ENCODE measurements at regions not wholly inside any gene's neighbourhood (a gene's known extent, or its start where the extent isn't known, plus 50 kb on each side); places are given as distances from the start of the nearest gene placed in this dataset.

DNA sequence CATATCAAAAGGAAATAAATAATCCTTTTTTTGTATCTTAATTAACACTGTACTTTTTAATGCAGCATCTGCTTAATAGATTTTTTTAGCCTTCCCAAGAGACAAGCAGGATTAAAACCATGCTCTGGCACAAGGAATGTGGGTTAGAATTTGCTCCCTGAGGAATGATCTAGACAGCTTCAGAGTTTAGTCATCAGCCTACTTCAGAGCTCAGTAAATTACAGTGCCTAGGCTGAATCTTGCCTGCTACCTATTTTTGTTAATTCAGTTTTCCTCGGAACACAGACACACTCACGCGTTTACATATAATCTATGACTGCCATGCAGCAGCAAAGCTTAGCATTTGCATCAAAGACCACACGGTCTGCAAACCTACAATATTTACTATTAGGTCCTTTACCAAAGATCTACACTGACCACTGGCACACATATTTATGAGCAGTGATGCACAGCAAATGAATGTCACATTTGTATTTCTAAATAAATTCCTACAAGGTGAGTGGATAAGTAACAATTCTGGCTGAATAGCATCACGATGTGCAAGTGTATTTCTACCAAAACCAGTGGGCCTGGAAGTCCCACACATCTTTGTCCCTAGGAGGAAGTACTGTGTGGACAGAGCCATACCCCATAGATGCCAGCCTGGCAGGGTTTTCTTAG lies 309.8 kb upstream of the TMEM132C start:
- no peak for ATAC-seq
- CTCF ChIA-PET, result no interaction called here
- peaks cover 13% of the 10 kb centered on the region for H3K27me3 Mint-ChIP-seq (ENCODE audit: low read depth)
- H3K27ac Mint-ChIP-seq, result no peak overlapping the region
- H3K4me1 Mint-ChIP-seq, result no peaks in the 10 kb centered on the region
- H3K9me3 Mint-ChIP-seq, result peaks cover 89% of the 10 kb centered on the region
- TF ChIP-seq SMAD3 (CRISPR knock-in tag; IDR thresholded peaks at IDR 0.05; ENCODE audit: borderline replicate concordance) (no peak), JUN (CRISPR knock-in tag; IDR thresholded peaks at IDR 0.05) (no peak), TCF7 (CRISPR knock-in tag; IDR thresholded peaks at IDR 0.05; ENCODE audit: low read depth) (no peak), IRF2 (CRISPR knock-in tag; IDR thresholded peaks at IDR 0.05; ENCODE audit: borderline replicate concordance, low read depth) (no peak), NFATC4 (CRISPR knock-in tag; IDR thresholded peaks at IDR 0.05) (no peak), ZNF263 (CRISPR knock-in tag; IDR thresholded peaks at IDR 0.05; ENCODE audit: low read depth) (no peak)
- peaks cover 84% of the 10 kb centered on the region for H3K36me3 Mint-ChIP-seq
- H3K4me3 Mint-ChIP-seq, result no peak overlapping the region
- POLR2A ChIA-PET, result no interaction called here
- no peak for DNase-seq (ENCODE audit: low spot score)

DNA sequence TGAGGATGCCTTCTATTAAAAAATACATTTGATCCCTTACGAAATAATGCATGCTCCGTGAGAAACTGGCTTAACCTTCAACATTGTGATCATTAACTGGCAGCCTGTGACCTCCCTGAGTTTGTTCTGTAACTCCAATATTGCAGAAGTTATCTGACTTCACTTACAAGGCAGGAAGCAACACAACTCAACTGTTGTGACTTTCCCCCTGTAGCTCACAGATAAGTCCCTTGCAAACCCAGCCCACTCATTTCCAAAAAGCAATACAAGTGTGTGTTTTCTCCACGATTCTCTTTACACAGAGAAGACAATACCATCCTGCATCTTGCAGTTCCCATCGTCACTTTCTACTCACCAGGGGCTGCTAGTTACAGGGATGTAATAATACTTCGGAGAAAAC lies 304.7 kb upstream of the TMEM132C start:
- Mint-ChIP-seq H3K9me3 (peaks cover 90% of the 10 kb centered on the region), H3K36me3 (peaks cover 81% of the 10 kb centered on the region), H3K4me1 (no peaks in the 10 kb centered on the region), H3K4me3 (no peak overlapping the region), H3K27ac (no peak overlapping the region), H3K27me3 (ENCODE audit: low read depth) (peaks cover 15% of the 10 kb centered on the region)
- no peak for DNase-seq (ENCODE audit: low spot score)
- ChIA-PET CTCF (no interaction called here), POLR2A (no interaction called here)
- no peak for ATAC-seq
- no peak for TF ChIP-seq TEAD1 (CRISPR knock-in tag; IDR thresholded peaks at IDR 0.05)
- no peak for TF ChIP-seq CREB1 (CRISPR knock-in tag; IDR thresholded peaks at IDR 0.05)
- TF ChIP-seq ETV6 (CRISPR knock-in tag; IDR thresholded peaks at IDR 0.05), result no peak
- TF ChIP-seq ZNF423 (CRISPR knock-in tag; IDR thresholded peaks at IDR 0.05), result no peak

DNA sequence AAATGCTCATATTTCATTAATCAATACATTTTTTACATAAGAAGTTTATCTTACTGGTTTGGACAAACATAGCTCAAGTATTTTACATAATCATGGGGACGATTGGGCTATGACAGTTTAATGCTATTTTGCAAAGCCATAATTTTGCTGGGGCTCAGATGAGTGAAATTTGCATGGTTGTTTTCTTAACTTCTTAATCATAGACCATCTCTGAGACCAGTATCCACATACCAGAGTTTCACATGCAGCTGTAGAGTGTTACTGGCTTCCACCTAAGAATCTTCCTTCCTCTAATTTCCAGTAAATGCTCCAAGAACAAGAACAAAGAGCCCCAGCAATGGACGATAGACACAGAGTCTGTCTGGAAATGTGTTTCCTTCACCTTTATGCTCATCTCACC lies 303.0 kb upstream of the TMEM132C start:
- POLR2A ChIA-PET, result no interaction called here
- ATAC-seq, result no peak
- Mint-ChIP-seq H3K27me3 (ENCODE audit: low read depth) (peaks cover 19% of the 10 kb centered on the region), H3K4me3 (no peak overlapping the region), H3K36me3 (peaks cover 82% of the 10 kb centered on the region), H3K9me3 (peaks cover 92% of the 10 kb centered on the region), H3K27ac (no peak overlapping the region), H3K4me1 (no peaks in the 10 kb centered on the region)
- CTCF ChIA-PET, result no interaction called here
- no peak for DNase-seq (ENCODE audit: low spot score)
- TF ChIP-seq, protein P1, sequence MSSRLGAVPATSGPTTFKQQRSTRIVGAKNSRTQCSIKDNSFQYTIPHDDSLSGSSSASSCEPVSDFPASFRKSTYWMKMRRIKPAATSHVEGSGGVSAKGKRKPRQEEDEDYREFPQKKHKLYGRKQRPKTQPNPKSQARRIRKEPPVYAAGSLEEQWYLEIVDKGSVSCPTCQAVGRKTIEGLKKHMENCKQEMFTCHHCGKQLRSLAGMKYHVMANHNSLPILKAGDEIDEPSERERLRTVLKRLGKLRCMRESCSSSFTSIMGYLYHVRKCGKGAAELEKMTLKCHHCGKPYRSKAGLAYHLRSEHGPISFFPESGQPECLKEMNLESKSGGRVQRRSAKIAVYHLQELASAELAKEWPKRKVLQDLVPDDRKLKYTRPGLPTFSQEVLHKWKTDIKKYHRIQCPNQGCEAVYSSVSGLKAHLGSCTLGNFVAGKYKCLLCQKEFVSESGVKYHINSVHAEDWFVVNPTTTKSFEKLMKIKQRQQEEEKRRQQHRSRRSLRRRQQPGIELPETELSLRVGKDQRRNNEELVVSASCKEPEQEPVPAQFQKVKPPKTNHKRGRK (CRISPR knock-in tag; IDR thresholded peaks at IDR 0.05; ENCODE audit: borderline replicate concordance), result no peak
- TF ChIP-seq JUN (CRISPR knock-in tag; IDR thresholded peaks at IDR 0.05), result no peak

DNA sequence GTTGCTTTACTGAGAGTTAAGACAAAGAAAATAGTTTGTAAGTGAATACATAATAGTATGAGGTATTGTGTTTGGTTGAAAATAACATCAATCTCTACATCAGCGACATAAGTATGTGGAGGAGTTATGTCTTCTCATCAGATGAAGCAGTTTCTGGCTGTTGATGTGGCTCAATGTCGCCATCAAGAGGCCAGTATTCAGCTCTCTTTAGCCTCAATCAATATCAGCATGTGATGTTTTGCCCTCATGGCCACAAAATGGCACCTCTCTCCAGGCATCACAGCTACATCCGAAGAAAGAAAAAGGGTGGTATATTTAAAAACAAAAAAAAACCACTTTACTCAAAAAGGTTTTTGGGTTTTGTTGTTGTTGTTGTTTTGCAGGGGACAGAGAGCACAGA lies 302.3 kb upstream of the TMEM132C start:
- POLR2A ChIA-PET, result no interaction called here
- Mint-ChIP-seq H3K4me3 (no peak overlapping the region), H3K9me3 (peaks cover 92% of the 10 kb centered on the region), H3K4me1 (no peaks in the 10 kb centered on the region), H3K27ac (no peak overlapping the region), H3K27me3 (ENCODE audit: low read depth) (peaks cover 12% of the 10 kb centered on the region), H3K36me3 (peaks cover 82% of the 10 kb centered on the region)
- ATAC-seq (no peak), DNase-seq (ENCODE audit: low spot score) (no peak)
- CTCF ChIA-PET, result no interaction called here
- TF ChIP-seq FOXK1 (CRISPR knock-in tag; IDR thresholded peaks at IDR 0.05), result no peak
- no peak for TF ChIP-seq ETV6 (CRISPR knock-in tag; IDR thresholded peaks at IDR 0.05)
- TF ChIP-seq GABPB1 (CRISPR knock-in tag; IDR thresholded peaks at IDR 0.05), result no peak
- TF ChIP-seq, protein P2, sequence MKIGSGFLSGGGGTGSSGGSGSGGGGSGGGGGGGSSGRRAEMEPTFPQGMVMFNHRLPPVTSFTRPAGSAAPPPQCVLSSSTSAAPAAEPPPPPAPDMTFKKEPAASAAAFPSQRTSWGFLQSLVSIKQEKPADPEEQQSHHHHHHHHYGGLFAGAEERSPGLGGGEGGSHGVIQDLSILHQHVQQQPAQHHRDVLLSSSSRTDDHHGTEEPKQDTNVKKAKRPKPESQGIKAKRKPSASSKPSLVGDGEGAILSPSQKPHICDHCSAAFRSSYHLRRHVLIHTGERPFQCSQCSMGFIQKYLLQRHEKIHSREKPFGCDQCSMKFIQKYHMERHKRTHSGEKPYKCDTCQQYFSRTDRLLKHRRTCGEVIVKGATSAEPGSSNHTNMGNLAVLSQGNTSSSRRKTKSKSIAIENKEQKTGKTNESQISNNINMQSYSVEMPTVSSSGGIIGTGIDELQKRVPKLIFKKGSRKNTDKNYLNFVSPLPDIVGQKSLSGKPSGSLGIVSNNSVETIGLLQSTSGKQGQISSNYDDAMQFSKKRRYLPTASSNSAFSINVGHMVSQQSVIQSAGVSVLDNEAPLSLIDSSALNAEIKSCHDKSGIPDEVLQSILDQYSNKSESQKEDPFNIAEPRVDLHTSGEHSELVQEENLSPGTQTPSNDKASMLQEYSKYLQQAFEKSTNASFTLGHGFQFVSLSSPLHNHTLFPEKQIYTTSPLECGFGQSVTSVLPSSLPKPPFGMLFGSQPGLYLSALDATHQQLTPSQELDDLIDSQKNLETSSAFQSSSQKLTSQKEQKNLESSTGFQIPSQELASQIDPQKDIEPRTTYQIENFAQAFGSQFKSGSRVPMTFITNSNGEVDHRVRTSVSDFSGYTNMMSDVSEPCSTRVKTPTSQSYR (CRISPR knock-in tag; IDR thresholded peaks at IDR 0.05), result no peak
- TF ChIP-seq, protein P3, sequence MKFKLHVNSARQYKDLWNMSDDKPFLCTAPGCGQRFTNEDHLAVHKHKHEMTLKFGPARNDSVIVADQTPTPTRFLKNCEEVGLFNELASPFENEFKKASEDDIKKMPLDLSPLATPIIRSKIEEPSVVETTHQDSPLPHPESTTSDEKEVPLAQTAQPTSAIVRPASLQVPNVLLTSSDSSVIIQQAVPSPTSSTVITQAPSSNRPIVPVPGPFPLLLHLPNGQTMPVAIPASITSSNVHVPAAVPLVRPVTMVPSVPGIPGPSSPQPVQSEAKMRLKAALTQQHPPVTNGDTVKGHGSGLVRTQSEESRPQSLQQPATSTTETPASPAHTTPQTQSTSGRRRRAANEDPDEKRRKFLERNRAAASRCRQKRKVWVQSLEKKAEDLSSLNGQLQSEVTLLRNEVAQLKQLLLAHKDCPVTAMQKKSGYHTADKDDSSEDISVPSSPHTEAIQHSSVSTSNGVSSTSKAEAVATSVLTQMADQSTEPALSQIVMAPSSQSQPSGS (CRISPR knock-in tag; IDR thresholded peaks at IDR 0.05; ENCODE audit: borderline replicate concordance, low read depth), result no peak
- TF ChIP-seq, protein P4, sequence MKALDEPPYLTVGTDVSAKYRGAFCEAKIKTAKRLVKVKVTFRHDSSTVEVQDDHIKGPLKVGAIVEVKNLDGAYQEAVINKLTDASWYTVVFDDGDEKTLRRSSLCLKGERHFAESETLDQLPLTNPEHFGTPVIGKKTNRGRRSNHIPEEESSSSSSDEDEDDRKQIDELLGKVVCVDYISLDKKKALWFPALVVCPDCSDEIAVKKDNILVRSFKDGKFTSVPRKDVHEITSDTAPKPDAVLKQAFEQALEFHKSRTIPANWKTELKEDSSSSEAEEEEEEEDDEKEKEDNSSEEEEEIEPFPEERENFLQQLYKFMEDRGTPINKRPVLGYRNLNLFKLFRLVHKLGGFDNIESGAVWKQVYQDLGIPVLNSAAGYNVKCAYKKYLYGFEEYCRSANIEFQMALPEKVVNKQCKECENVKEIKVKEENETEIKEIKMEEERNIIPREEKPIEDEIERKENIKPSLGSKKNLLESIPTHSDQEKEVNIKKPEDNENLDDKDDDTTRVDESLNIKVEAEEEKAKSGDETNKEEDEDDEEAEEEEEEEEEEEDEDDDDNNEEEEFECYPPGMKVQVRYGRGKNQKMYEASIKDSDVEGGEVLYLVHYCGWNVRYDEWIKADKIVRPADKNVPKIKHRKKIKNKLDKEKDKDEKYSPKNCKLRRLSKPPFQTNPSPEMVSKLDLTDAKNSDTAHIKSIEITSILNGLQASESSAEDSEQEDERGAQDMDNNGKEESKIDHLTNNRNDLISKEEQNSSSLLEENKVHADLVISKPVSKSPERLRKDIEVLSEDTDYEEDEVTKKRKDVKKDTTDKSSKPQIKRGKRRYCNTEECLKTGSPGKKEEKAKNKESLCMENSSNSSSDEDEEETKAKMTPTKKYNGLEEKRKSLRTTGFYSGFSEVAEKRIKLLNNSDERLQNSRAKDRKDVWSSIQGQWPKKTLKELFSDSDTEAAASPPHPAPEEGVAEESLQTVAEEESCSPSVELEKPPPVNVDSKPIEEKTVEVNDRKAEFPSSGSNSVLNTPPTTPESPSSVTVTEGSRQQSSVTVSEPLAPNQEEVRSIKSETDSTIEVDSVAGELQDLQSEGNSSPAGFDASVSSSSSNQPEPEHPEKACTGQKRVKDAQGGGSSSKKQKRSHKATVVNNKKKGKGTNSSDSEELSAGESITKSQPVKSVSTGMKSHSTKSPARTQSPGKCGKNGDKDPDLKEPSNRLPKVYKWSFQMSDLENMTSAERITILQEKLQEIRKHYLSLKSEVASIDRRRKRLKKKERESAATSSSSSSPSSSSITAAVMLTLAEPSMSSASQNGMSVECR (CRISPR knock-in tag; IDR thresholded peaks at IDR 0.05; ENCODE audit: borderline replicate concordance), result no peak
